GM18868 (cell line): ENCODE measurements at regions not wholly inside any gene's neighbourhood (a gene's known extent, or its start where the extent isn't known, plus 50 kb on each side); places are given as distances from the start of the nearest gene placed in this dataset.
"Not testable (repeated sequence)": the region's sequence is repeated elsewhere in the genome, so short reads cannot be mapped to it uniquely, and the experiment has no call there.

Experiments
- ATAC-seq: cut with Tn5 transposase; IDR thresholded peaks from one replicate; pipeline ENCODE4 v1.9.1; 2021; ENCODE audit warnings: mild to moderate bottlenecking, moderate library complexity; ENCODE audit not compliant: unreplicated experiment

DNA sequence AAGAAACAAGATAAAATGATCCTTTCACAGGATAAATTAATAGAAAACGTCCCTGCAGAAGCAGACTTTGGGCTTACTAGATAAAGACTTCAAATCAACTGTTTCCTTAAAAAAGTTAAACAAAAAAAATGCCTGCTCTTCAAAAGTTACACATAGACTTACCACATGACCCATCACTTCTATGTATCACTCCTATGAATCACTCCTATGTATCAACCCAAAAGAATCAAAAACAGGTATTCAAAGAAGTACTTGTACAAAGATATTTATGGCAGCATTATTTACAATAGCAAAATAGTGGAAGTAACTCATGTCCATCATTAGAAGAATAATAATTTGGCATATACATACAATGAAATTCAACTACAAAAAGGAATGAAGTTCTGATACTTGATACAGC, 56.3 kb upstream of the PRDM9 start:
- no peak for ATAC-seq

DNA sequence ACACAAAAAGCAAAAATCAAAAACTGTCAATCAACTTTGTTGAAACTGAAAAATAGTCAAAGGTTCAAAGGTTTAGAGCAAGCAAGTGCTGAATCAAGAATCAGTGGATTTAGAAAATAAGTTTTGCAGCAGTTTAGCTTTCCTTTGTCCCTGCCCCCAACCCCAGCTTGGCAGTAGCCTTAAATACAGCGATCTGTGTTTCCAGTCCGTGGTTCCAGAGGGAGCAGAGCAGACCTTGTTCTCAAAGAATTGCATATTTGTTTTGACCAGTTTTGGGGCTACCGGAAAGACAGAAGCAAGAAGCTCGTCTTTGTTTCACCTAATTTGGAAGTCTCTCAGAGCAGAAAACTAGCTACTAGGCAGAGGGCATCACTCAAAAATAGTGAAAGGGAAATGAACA, 57.2 kb upstream of the PRDM9 start:
- no peak for ATAC-seq

DNA sequence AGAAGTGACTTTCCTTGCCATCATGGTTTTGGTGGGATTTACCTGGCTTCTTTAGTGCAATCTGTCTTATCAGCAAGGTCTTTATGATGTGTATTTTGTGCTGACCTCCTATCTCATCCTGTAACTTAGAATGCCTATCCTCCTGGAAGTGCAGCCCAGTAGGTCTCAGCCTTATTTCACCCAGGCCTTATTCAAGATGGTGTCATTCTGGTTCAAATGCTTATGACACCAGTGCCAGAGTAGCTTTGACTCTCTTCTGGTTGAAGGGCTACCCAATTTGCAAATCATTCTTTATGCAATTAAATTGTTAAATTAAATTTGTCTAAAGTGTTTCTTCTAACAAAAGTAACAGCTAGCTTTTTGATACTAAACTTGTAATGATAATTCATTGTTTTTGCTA, 58.8 kb upstream of the PRDM9 start:
- ATAC-seq = no peak

DNA sequence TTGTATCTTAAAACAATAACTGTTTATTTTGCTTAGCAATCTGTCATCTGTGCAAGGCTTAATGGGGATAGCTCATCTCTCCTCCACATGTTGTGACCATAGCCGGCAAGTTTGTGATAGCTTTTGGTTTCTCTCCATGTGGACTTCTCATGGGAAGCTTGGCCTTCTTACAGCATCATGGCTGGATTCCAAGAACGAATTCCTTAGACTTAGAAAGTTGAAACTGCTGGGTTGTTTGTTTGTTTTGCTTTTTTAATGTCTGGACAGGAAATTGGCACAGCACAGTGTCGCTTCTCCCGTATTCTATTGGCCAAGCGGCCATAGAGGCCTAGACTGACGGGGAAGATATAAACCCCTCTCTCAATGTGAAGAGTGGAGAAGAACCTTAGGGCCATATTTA, 61.0 kb upstream of the PRDM9 start:
- no peak for ATAC-seq

DNA sequence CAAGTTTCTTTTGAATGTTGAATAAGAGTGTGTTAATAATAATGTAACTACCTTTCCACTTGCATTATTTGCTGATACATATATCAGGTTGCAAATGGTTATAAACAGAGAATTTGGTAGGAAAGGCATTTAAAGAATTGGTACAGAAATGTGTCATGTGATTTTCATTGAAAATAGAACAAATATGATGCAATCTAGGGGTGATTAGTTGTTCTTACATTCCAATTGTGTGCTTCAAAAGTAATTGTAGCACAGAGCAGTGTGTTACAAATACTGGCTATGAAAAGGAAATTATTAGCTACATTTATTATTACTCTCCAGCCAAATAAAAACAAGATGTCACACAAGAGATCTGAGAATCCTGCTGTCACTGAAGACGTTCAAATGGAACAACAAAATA, 61.8 kb upstream of the PRDM9 start:
- ATAC-seq = no peak

DNA sequence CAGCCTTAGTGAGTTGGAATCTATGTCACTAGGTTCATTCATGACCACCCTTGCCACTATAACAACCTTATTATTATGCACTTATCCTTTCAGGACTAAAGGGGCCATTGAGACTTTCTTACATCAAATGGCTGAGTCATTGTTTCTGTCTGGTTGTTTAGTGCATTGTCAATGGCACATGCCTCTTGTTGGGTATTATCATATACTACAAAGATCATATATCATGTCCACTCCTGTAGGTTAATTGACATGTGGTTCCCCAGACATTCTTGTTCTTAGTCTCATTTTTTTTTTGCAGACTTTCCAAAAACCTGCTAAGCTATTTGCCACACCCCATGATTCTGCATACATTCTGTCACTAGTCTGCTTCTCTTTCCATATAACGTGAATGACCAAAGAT, 66.7 kb upstream of the PRDM9 start:
- no peak for ATAC-seq

DNA sequence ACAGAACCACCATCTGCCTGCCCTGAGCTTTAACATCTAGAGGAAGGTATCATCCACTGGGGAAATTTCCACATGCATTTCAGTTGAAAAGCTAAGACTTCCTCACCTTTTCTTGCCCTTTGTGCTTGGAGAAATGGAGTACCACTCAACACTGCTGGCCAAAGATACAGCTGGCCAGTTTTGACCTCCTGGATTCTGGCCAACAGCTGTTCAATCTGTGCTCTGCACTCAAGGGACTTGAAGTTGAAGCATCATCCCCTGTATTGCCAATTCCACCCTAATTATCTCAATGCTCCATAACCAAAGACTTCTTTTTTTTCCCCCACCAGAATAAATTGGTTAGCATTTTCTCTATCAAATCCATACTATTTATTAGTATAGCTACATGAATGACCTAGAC, 70.4 kb upstream of the PRDM9 start:
- ATAC-seq = no peak

DNA sequence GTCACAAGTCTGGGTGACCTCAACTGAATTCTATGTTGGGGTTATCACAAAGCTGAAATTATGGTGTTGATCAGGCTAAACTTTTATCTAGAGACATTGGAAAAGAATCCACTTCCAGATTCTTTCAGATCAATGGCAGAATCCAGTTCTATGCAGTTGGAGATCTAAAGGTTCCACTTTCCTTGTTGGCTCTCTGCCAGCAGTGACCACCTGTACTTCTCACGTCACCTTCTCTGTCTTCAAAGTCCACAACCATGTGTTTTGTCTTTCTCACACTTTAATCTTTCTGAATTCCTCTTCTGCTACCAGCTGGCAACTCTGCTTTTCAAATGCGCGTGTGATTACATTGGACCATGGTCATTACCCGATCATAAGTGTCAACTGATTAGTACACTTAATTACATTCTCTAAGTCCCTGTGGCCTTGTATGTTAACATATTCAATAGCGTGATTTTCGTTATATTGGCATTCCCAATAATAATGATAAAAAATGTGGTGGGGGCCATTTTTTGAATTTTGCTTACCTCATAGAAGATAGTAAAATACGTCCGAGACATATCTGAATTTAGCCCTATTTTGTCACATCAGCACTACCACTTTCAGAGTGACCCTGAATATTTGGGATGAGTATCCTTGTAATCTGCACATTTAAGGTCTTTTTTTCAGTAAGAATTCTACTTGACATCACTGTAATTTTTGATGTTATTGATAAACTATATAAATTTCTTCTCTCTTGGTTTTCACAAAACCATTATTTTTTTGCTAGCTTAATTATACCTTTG, 73.7 kb upstream of the PRDM9 start:
- no peak for ATAC-seq

DNA sequence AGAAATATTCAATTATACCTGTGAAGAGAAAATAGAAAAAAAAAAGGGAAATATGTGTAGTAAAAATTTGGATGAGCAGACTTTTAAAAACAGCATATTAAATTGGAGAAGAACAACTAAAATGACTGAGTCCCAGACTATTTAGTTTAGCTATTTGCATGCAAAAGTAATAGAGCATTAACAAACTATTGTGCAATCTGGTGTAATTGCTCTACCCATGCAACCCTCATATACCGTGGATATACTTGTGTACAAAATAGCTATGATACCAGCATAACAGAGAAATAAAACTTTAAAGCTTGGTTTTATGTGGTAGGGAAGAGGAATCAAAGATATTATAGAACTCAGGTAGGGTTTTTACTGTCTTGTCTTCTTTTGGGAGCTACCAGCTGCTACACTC, 78.7 kb upstream of the PRDM9 start:
- ATAC-seq = no peak

DNA sequence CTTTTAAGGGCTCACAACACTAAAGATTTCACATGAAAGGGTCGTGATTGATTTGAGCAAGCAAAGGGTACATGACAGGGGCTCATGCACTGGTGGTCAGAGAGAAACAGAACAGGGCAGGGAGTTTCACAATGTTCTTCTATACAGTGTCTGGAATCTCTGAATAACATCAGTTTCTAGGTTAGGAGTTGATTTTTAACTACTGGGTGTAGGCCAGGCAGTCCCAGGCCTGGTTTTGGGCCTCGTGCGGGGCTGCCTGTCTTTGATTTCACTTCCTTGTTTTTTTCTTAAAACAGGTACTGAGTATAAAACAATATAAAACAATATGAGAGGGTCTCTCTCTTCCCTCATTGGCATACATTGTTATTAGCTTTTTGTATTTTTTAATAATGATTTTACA, 87.2 kb upstream of the PRDM9 start:
- not testable (repeated sequence) for ATAC-seq

DNA sequence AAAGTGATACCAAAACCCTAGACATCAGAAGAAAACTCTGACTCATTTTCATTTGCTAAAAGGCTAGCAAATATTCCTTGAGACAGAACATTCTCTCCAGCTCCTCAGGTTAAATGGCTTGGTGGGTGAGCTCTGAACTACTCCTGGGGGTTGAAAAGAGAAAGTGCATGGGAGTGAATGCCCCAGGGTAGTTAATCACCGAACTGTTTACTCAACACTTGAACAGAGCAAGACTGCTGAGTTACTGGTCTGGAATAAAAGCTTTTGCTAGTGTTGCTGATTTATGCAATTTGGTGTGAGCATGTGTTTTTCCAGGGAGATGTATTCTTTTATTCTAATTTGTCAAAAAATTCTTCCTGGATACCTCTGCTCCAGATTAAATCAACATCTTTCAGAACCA, 88.3 kb upstream of the PRDM9 start:
- no peak for ATAC-seq

DNA sequence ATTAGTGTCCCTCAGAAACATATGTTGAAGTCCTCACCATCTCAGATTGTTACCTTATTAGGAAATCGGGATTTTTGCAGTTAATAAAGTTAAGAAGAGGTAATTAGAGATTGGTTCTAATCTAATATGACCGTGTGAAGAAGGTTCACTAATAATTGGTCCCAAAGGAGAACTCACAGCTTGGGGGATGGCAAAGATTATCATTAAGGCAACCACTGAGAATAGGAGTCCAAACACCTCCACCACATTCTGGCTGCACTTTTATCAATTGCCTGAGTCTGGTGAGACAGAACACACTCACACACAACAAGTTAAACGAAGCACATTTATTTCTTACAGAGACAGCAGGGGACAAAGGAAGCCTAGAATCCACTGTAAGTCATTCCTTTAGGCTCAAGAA, 94.9 kb upstream of the PRDM9 start:
- ATAC-seq = no peak

DNA sequence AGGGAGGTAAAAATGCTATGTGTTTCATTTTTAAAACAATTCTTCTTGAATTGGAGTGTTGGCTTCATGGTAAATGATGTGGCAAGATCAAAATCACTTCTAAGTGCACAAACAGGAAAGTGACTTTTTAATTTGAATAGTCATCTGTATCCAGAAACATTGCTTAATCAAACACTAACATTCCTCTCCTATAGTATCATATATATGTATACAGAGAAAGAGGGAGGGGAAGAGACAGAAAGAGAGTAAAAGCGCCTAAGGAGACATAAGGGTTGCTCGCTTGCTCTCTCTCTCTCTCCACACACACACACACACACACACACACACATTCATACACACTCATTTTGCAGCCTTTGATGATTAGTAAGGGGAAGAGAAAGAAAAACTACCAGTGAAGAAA, 95.4 kb upstream of the PRDM9 start:
- ATAC-seq = no peak

DNA sequence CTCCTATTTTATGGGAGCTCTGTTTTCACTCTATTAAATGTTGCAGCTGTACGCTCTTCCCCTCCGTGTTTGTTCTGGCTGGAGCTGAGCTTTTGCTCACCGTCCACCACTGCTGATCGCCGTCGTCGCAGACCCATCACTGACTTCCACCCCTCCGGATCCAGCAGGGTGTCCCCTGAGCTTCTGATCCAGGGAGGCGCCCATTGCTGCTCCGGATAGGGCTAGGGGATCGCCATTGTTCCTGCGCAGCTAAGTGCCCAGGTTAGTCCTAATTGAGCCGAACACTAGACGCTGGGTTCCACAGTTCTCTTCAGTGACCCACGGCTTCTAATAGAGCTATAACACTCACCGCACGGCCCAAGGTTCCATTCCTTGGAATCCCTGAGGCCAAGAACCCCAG, 96.2 kb upstream of the PRDM9 start:
- ATAC-seq = no peak

DNA sequence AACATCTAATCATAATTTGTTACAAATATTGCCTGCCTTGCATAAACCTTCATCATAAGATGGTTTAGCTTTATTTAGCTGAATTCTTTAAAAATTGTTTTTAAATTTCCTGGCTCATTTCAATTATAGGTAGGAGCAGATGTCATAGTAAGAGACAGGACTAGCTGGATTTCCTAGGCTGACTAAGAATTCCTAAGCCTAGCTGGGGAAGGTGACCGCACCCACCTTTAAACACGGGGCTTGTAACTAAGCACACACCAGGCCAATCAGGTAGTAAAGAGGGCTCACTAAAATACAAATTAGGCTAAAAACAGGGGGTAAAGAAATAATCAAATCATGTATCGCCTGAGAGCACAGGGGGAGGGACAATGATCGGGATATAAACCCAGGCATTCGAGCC, 96.6 kb upstream of the PRDM9 start:
- ATAC-seq = not testable (repeated sequence)

DNA sequence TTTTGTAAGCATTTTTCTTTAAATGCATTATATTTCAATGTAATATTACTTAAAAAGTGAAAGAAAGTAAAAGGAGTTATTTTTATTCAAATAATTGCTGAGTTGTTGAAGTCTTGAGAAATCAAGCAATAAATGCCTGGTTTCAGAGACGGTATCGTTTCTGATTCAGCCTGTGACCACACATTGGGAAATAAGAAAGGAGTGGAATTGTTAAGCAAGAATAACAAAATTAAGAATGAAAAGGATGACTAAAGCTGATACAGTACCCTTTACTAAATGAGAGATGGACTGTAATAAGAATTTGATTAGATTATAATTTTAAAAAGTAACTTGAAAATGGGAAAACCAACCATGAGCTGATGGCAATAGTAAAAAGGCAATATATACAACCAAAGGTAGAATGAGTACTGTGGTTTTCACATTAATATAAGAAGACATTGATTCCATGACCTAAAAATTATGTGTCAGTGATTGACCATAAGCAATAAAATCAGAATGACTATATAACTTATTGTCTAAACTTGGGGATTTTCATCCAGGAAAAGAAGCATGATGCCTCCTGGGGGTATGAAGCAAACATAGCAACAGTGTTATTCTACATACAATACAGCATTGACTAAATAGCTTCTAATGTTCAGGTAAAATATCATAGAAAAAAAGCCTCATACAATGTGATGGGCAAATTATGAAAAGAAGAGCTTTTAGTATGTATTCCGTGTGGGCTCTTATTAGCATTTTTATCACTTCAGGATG, 101.9 kb upstream of the PRDM9 start:
- no peak for ATAC-seq

DNA sequence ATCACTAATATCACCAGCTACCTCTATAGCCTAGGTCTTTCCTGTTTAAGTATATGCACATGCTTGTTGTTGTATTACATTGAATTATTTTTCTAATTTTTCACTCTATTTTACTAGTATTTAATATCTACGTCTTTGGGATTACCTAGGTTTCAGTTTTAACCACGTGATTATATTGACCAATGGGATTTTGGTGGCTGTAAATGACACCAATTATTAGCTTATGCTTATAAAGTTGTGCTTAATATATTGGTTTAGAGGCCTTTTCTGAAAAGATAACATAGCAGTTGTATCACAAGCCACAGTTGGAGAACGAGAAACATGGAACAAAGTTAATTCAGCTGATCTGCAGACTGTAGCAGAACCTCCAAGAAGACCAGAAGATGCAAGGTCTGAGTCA, 104.8 kb upstream of the PRDM9 start:
- ATAC-seq = no peak

DNA sequence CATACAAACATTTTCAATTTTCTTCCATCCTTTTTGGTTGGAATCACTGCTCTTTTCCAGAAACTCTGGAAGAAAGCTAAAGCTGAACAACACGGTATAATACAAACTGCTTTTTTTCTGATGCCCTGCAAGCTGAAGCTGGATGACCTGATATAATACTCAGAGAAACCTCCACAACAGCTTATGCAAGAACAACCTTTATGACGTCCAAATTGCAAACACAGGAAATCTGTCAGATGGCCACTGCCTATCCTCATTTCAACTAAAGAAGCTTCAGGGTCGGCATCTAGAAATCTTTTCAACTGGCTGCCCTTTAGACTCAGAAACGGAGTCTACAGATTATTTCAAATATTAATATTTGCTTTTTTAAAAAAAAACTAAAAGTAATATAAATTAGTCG, 106.5 kb upstream of the PRDM9 start:
- no peak for ATAC-seq

DNA sequence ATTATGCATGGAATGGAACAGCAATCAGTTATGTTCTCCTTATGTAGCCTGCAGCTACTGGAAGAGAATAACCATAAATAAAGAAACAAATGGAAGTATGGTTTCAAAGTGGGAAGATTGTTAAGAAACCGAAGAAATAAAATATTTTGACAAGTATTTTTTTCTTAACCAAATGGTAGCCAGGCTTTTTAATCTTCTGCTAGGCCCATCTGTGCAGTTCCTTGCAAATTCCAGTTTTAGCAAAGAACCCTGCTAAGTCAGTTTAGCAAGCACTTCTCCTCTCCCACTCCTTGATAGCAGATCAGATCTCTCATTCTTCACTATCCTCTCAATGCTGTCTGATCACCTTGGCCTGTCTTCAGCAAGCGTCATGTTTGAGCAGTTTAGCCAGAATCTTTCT, 111.1 kb upstream of the PRDM9 start:
- ATAC-seq = no peak

DNA sequence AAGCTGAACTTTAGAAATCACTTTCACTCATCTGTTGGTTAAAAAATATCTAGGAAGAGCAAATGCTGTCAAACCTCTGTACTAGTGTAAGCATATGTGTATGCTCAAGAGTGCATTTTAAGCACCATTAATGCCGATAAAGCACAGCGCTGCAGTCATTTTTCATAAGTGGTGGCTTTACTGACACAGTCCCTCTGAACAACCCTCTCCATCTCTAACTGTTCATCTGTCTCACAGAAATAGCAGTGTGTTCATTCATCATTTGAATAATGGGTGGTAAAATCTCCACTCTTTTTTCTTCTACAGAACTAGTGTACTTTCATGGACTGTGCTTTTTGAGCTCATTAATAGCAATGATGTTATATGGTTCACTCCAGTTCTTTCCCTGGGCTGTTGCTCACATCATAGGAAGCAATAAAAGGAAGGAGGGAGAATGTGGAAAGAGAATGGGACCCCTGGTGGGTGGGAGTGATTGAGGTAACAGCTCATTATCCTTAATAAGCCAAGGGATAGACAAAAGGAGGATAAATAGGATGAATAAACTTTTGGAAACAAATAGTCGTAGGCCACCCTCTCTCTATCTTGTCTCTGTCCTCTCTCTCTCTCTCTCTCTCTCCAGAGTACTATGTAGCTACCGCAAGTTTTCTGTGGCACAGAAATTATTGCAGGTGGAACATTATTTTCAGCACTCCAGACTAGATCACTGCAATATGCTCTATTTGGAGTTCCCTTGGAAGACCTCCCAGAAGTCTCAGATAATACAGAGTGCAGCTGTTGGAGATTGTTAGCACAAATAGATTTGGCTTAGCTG, 117.9 kb upstream of the PRDM9 start:
- no peak for ATAC-seq

DNA sequence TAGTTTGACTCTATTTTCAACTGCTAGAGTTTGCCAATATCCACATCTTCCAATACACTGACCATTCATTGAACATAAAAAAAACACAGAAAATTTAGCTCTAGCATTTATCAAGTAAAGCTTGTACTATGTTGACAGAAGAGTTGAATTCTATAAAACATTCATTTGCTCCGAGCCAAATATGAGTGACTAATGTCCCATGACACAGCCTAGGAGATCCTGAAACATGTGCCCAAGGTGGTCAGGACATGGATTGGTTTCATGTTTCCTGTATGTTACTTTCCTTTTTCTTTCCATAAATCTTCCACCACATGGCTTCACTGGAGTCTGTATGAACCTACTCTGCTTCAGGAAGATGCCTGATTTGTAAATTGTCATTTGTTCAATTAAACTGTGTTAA, 122.4 kb upstream of the PRDM9 start:
- ATAC-seq = no peak

DNA sequence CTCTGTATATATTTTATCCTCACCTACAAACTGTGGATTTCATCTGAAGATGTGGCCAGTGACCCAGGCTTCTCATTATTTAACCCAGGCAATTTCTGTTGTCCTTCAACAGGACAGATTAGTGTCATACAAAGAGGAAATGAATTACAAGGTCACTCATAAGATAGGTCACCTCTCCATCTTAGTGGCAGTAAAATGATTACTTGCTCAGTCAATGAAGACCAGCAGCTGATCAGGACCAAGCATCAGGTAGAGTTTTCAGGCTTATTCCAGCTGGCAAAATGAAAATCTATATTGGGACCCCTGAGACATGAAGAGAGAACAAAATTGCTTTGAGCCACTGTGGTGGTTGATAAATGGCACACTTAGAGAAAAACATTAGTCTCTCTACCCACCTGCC, 135.2 kb upstream of the PRDM9 start:
- no peak for ATAC-seq
